H1 (cell line): ENCODE measurements at regions not wholly inside any gene's neighbourhood (a gene's known extent, or its start where the extent isn't known, plus 50 kb on each side); places are given as distances from the start of the nearest gene placed in this dataset.

Source experiments
- CTBP2 ChIP-seq: IDR thresholded peaks from 2 replicates; pipeline ENCODE4 v1.7.0; 2011; ENCODE audit warnings: borderline replicate concordance, mild to moderate bottlenecking, moderate library complexity, mixed read lengths, low read length; ENCODE audit not compliant: insufficient read depth, insufficient read length
- KDM1A ChIP-seq: fragments of 200-600, 300-600 bp; sonication (generic); IDR thresholded peaks from 2 replicates; pipeline ENCODE4 v1.7.1; 2016; ENCODE audit warnings: mild to moderate bottlenecking, low read length, borderline replicate concordance
- POU5F1 ChIP-seq: IDR thresholded peaks from 2 replicates; pipeline ENCODE4 v1.6.1; 2011; ENCODE audit warnings: low read depth, mild to moderate bottlenecking, low read length, moderate library complexity
- SIRT6 ChIP-seq: IDR thresholded peaks from one replicate; pipeline ENCODE4 v1.7.1; 2012; ENCODE audit warnings: low read length, inconsistent platforms
- TCF12 ChIP-seq: IDR thresholded peaks from 2 replicates; pipeline ENCODE4 v1.6.1; 2011; ENCODE audit warnings: low read depth, mild to moderate bottlenecking, low read length

DNA sequence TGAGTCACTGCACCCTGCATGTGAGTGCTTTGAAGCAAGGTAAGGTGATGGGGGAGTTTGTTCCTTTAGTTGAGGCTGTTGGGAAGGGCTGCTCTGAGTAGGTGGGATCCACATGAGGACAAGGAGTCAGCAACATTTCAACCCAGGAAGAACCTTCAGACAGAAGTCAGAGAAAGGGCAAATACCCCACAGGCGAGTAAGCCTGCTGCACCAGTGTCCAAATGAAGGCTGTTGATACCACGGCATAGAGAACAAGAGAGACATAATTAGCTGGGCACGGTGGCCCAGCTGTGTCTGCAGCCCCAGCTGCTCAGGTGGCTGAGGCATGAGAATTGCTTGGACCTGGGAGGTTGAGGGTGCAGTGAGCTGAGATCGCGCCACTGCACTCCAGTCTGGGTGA is 54.3 kb upstream of the CLMP start (continued):
- no peak for TF ChIP-seq SIRT6
- TF ChIP-seq CTBP2, result no peak
- no peak for TF ChIP-seq TCF12
- TF ChIP-seq POU5F1, result no peak
- no peak for TF ChIP-seq KDM1A
- TF ChIP-seq, all 59 proteins: peak for 0
